ENCODE measurements at regions not wholly inside any gene's neighbourhood (a gene's known extent, or its start where the extent isn't known, plus 50 kb on each side); places are given as distances from the start of the nearest gene placed in this dataset.

DNA sequence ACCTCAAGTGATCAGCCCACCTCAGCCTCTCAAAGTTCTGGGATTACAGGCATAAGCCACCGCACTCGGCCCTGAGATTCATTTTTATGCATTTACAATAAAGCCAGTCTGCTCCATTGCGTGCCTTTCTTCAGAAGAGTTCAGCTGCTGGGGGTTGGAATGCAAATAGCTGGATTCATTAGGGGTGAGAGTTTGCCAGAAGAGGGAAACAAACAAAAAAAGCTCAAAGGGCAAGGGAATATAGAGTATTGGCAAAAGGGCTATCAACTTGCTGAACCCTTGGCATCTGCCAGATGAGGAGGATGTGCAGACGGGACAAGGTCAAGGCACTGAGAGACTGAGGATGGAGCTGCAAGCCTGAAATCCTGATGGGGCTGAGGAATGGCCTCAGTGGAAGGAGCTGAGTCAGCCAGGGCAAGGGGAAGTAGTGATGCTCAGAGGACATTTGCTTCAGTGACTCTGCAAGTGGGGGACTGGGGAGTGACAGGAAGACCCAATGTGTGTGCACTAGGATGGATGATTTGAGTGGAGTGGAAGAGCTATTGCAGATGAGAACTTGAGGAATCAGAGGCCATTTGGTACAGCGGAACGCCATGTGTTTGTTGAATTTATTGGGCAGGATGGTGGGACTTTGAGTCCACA lies 75.0 kb upstream of the ARMC3 start:
- H3T11ph ChIP-seq (ENCODE audit: low read length) = no peak overlapping the region
- H2BK5ac ChIP-seq (ENCODE audit: insufficient read length, low read length) = no peak overlapping the region
- no peak overlapping the region for H3K4ac ChIP-seq (ENCODE audit: low read depth, low read length)
- H3K4me1 ChIP-seq (ENCODE audit: insufficient read depth, low read length) = no peaks in the 10 kb centered on the region
- no peaks in the 10 kb centered on the region for H3K79me2 ChIP-seq (ENCODE audit: insufficient read depth, low read length)
- WGBS (ENCODE audit: extremely low coverage, insufficient read length, low lambda C conversion rate) = no CpG with 5 or more reads among the region's 6 CpGs
- no peak overlapping the region for H2BK15ac ChIP-seq (ENCODE audit: low read depth, low read length)
- Mint-ChIP-seq H3K27ac (no peak overlapping the region), H3K4me3 (no peak overlapping the region), H3K36me3 (ENCODE audit: insufficient read depth in 1 of 3, low read depth in 3 of 3) (no peaks in the 10 kb centered on the region), H3K9me3 (no peaks in the 10 kb centered on the region), H3K4me1 (no peaks in the 10 kb centered on the region), H3K27me3 (ENCODE audit: low read depth) (no peaks in the 10 kb centered on the region)
- no peaks in the 10 kb centered on the region for H3K23me2 ChIP-seq (ENCODE audit: insufficient read length, low read depth, low read length, poor library complexity, severe bottlenecking)
- TF ChIP-seq, protein P1, sequence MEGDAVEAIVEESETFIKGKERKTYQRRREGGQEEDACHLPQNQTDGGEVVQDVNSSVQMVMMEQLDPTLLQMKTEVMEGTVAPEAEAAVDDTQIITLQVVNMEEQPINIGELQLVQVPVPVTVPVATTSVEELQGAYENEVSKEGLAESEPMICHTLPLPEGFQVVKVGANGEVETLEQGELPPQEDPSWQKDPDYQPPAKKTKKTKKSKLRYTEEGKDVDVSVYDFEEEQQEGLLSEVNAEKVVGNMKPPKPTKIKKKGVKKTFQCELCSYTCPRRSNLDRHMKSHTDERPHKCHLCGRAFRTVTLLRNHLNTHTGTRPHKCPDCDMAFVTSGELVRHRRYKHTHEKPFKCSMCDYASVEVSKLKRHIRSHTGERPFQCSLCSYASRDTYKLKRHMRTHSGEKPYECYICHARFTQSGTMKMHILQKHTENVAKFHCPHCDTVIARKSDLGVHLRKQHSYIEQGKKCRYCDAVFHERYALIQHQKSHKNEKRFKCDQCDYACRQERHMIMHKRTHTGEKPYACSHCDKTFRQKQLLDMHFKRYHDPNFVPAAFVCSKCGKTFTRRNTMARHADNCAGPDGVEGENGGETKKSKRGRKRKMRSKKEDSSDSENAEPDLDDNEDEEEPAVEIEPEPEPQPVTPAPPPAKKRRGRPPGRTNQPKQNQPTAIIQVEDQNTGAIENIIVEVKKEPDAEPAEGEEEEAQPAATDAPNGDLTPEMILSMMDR (conservative IDR thresholded peaks at IDR 0.05) = no peak
- H3K27ac ChIP-seq (ENCODE audit: insufficient read length, low read depth, low read length) = no peak overlapping the region
- no peak overlapping the region for H4K5ac ChIP-seq (ENCODE audit: insufficient read length, low read depth, low read length)
- no peak overlapping the region for H3K23ac ChIP-seq (ENCODE audit: insufficient read length, low read depth, low read length)
- no peaks in the 10 kb centered on the region for H3K9me3 ChIP-seq (ENCODE audit: control insufficient read depth, low read depth, low read length)
- H2BK20ac ChIP-seq (ENCODE audit: low read depth, low read length, poor library complexity, severe bottlenecking) = no peak overlapping the region
- H3K18ac ChIP-seq (ENCODE audit: insufficient read length, low read depth, low read length) = no peak overlapping the region
- H3K79me1 ChIP-seq (ENCODE audit: insufficient read depth, low read depth, low read length, poor library complexity, severe bottlenecking) = no peaks in the 10 kb centered on the region
- no peak overlapping the region for H2AK5ac ChIP-seq (ENCODE audit: insufficient read length, low read length)
- no peak overlapping the region for H3K9ac ChIP-seq (ENCODE audit: extremely low read depth, insufficient read length, low read length)
- no peak overlapping the region for H3K4me2 ChIP-seq (ENCODE audit: insufficient read depth, insufficient read length, low read length)
- DNase-seq = no peak
- no peak overlapping the region for H3K14ac ChIP-seq (ENCODE audit: insufficient read depth, low read length)
- H2BK120ac ChIP-seq (ENCODE audit: low read depth, low read length, poor library complexity, severe bottlenecking) = no peak overlapping the region
- no peak overlapping the region for H4K91ac ChIP-seq (ENCODE audit: insufficient read length, low read depth, low read length)
- no peak overlapping the region for H4K8ac ChIP-seq (replicated peaks; ENCODE audit: insufficient read length, low read depth, low read length)
- H3K27me3 ChIP-seq (ENCODE audit: insufficient read depth, low read length) = no peaks in the 10 kb centered on the region; the same call in 1 of the 2 replicates
- no peaks in the 10 kb centered on the region for H4K20me1 ChIP-seq (ENCODE audit: control insufficient read depth, insufficient read depth, insufficient read length)
- H2AFZ ChIP-seq (ENCODE audit: low read length) = no peak overlapping the region
- no peak overlapping the region for H3K56ac ChIP-seq (ENCODE audit: insufficient read length, low read depth, low read length)
- H2BK12ac ChIP-seq (ENCODE audit: insufficient read length, low read depth, low read length) = no peak overlapping the region

All from H9 (cell line).